ENCODE measurements at regions not wholly inside any gene's neighbourhood (a gene's known extent, or its start where the extent isn't known, plus 50 kb on each side); places are given as distances from the start of the nearest gene placed in this dataset.

DNA sequence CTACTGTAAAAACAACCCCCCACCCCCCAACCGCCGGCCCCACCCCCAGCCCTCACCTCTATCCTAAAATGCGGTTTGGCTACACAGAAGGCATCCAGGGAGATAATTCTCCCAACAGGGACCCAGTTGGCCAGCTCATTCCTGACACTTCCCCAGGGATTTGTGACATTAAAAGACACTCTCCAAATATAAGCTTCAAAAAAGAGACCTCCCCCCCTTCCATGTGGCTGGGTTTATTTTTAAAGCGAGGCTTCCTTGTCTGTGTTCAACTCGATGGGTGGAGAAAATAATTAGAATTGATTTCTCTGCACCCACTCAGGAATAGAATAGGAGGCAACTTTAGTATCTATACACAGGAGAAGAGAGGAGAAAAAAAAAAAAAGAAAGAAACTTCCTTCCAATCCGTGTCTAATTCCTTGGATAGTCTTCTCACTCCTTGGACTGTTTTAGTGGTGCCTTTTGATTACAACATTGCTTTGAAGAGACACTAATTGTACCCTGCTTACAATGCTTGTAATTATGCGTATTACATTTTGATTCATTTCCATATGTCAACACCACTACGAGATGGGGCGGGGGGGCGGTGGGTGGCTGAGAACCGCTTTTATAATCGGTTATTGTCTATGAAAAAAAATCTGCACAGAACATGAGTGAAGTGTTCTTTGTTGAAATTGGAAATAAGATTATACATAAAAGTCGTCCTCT lies 500.4 kb downstream of the MIAT start:
- TF ChIP-seq, protein P1, sequence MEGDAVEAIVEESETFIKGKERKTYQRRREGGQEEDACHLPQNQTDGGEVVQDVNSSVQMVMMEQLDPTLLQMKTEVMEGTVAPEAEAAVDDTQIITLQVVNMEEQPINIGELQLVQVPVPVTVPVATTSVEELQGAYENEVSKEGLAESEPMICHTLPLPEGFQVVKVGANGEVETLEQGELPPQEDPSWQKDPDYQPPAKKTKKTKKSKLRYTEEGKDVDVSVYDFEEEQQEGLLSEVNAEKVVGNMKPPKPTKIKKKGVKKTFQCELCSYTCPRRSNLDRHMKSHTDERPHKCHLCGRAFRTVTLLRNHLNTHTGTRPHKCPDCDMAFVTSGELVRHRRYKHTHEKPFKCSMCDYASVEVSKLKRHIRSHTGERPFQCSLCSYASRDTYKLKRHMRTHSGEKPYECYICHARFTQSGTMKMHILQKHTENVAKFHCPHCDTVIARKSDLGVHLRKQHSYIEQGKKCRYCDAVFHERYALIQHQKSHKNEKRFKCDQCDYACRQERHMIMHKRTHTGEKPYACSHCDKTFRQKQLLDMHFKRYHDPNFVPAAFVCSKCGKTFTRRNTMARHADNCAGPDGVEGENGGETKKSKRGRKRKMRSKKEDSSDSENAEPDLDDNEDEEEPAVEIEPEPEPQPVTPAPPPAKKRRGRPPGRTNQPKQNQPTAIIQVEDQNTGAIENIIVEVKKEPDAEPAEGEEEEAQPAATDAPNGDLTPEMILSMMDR (IDR thresholded peaks at IDR 0.05), result no peak
- TF ChIP-seq POLR2A (IDR thresholded peaks at IDR 0.05), result no peak

All from Peyer's patch (tissue), 4 donors.